BE2C (cell line): ENCODE measurements at regions not wholly inside any gene's neighbourhood (a gene's known extent, or its start where the extent isn't known, plus 50 kb on each side); places are given as distances from the start of the nearest gene placed in this dataset.

Source experiments
- DNase-seq: peaks from one replicate; pipeline ENCODE4 v3.0.0-alpha.2; 2020
- H3K27me3 ChIP-seq: fragments of 250-450 bp; sonication (Bioruptor Pico); 2 replicates; pipeline ENCODE4 v1.5.1; 2020; ENCODE audit warnings: mild to moderate bottlenecking
- H3K36me3 ChIP-seq: fragments of 250-450 bp; sonication (Bioruptor Pico); 2 replicates; pipeline ENCODE4 v1.5.1; 2020; ENCODE audit warnings: mild to moderate bottlenecking
- H3K4me1 ChIP-seq: fragments of 250-450 bp; sonication (Bioruptor Pico); 2 replicates; pipeline ENCODE4 v1.5.1; 2020
- H3K4me3 ChIP-seq: 2 replicates; pipeline ENCODE4 v1.5.1; 2011; ENCODE audit warnings: low read depth, low read length
- H3K9me3 ChIP-seq: fragments of 250-450 bp; sonication (Bioruptor Pico); 2 replicates; pipeline ENCODE4 v1.5.1; 2020
- TF ChIP-seq, protein P1 (sequence below): IDR thresholded peaks from 2 replicates; pipeline ENCODE4 v1.5.1; 2012; ENCODE audit warnings: mild to moderate bottlenecking, low read depth, low read length

DNA sequence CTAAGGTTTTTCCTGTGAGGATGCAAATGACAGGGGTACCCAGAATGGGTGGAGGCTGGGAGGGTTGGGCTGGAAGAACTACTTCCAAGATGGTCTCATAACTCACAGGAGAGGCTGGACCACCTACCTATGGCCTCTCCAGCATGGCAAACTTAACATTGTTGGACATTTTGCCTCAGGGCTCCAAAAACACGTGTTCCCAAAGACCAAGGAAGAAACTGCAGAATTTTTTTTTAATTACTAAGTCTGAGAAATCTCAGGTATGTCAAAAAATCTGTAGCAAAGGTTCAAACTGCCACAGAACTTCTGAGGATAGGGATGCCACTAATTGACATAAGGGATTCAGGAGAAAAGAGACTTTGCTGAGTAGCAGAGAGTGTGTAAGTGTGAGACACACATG, 270.8 kb downstream of the NNT start:
- DNase-seq: no peak
- H3K9me3 ChIP-seq: no peaks in the 10 kb centered on the region
- H3K27me3 ChIP-seq: no peaks in the 10 kb centered on the region
- no peaks in the 10 kb centered on the region for H3K36me3 ChIP-seq
- no peaks in the 10 kb centered on the region for H3K4me1 ChIP-seq
- TF ChIP-seq, protein P1, sequence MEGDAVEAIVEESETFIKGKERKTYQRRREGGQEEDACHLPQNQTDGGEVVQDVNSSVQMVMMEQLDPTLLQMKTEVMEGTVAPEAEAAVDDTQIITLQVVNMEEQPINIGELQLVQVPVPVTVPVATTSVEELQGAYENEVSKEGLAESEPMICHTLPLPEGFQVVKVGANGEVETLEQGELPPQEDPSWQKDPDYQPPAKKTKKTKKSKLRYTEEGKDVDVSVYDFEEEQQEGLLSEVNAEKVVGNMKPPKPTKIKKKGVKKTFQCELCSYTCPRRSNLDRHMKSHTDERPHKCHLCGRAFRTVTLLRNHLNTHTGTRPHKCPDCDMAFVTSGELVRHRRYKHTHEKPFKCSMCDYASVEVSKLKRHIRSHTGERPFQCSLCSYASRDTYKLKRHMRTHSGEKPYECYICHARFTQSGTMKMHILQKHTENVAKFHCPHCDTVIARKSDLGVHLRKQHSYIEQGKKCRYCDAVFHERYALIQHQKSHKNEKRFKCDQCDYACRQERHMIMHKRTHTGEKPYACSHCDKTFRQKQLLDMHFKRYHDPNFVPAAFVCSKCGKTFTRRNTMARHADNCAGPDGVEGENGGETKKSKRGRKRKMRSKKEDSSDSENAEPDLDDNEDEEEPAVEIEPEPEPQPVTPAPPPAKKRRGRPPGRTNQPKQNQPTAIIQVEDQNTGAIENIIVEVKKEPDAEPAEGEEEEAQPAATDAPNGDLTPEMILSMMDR: no peak
- no peak overlapping the region for H3K4me3 ChIP-seq

GRCh38 chr5:43859309-43859708, 256.3 kb downstream of the NNT start:
- H3K36me3 ChIP-seq: no peaks in the 10 kb centered on the region
- no peak overlapping the region for H3K4me3 ChIP-seq
- no peak for DNase-seq
- peaks cover 5% of the 10 kb centered on the region for H3K4me1 ChIP-seq
- no peaks in the 10 kb centered on the region; the same call in 1 of the 2 replicates for H3K9me3 ChIP-seq
- TF ChIP-seq, protein P1: no peak
- no peaks in the 10 kb centered on the region for H3K27me3 ChIP-seq

DNA sequence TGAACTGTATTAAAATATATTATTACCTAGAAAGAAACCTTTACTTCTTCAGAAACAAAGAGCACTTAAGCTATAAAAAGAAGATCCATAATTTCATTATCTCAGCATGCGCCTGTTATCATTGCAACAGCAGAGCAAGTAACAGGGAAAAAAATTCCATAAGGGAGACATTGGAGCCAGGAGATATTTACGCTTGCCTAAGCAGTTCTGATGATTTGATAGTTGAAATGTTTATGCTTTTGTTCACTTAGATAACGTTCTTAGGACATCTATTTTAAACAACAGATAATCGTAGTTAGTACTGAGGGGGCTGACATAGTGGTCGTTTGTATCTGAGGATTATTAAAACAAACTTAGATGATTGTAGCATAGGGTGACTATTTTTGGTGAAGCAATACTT, 252.5 kb downstream of the NNT start:
- H3K4me3 ChIP-seq: no peak overlapping the region
- no peaks in the 10 kb centered on the region for H3K27me3 ChIP-seq
- H3K9me3 ChIP-seq: no peaks in the 10 kb centered on the region; the same call in 1 of the 2 replicates
- peaks cover 5% of the 10 kb centered on the region for H3K4me1 ChIP-seq
- DNase-seq: no peak
- TF ChIP-seq, protein P1: no peak
- H3K36me3 ChIP-seq: no peaks in the 10 kb centered on the region

DNA sequence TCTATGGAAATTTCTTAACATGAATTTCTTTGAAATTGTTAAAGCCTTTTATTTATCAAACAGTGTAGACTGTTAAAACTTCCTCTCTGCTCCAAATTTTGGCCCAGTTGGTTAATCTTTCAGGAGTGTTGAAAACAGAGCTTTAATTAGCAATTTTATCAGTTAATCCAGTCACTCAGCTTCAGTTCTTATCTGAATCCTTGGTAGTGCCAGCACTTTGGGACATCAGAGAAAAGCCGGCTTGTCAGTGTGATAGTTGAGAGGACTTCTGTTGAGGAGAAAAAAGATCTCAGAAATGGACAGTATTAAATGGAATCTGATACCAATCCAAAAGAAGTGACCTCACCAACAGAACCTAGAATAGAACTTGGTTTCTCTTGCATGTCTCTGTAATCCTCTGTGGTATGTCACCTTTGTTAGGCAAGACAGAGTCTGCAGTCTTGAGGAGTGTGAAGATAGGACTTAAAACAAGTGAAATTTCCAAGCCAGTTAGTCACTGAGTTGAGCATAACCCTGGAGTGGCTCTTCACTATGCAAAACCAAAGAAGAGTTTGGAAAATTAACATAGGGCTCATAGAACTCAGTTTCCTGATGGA, 251.8 kb downstream of the NNT start:
- H3K4me1 ChIP-seq: peaks cover 5% of the 10 kb centered on the region
- no peaks in the 10 kb centered on the region; the same call in 1 of the 2 replicates for H3K27me3 ChIP-seq
- H3K4me3 ChIP-seq: no peak overlapping the region
- H3K36me3 ChIP-seq: no peaks in the 10 kb centered on the region
- no peak for DNase-seq
- H3K9me3 ChIP-seq: no peaks in the 10 kb centered on the region; the same call in 1 of the 2 replicates
- TF ChIP-seq, protein P1: no peak

DNA sequence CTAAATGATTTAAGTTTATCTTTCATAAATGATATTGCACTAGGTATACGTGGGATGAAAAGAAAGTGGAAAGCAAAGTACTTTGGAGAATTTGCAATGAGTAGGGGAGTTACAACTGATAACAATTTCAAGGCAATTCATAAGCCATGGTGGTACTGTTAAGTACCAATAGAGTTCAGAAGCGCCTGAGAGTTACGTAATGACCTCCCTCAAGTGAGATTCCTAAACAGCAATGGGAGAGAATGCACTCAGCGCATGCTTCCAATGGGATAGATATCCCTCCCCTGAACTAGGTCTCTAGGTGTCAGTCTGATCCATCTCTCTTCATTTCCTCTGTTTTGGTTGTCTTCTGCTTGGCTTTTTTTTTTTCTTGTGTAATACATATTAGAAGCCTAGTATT, 249.3 kb downstream of the NNT start:
- no peaks in the 10 kb centered on the region for H3K9me3 ChIP-seq
- no peak for DNase-seq
- H3K36me3 ChIP-seq: no peaks in the 10 kb centered on the region
- H3K4me1 ChIP-seq: peaks cover 5% of the 10 kb centered on the region
- TF ChIP-seq, protein P1: no peak
- H3K4me3 ChIP-seq: no peak overlapping the region
- H3K27me3 ChIP-seq: no peaks in the 10 kb centered on the region; the same call in 1 of the 2 replicates

DNA sequence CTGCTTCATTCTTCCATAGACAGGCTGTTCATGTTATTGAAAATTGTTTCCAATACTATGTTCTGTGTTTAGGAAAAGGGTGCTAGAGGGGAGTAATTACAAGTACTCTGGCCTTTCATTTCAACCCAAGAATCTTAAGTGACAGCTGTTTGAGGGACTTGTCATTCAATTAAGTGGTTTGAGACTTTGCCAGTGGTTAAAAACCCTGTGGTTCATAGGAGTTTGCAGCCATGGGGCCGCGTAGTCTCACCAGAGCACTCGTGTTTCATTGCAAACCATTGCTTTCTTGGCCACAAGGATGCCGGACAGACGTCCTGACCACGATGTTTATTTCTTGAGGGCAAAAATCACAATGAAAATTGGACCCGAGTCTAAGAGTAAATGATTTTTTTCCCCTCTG, 248.8 kb downstream of the NNT start:
- H3K36me3 ChIP-seq: no peaks in the 10 kb centered on the region
- DNase-seq: no peak
- peaks cover 5% of the 10 kb centered on the region for H3K4me1 ChIP-seq
- TF ChIP-seq, protein P1: no peak
- H3K4me3 ChIP-seq: no peak overlapping the region
- no peaks in the 10 kb centered on the region; the same call in 1 of the 2 replicates for H3K27me3 ChIP-seq
- H3K9me3 ChIP-seq: no peaks in the 10 kb centered on the region
